NCI-H526 treated with DMSO at 0.1 percent for 48 hours (cell line): ENCODE measurements at regions not wholly inside any gene's neighbourhood (a gene's known extent, or its start where the extent isn't known, plus 50 kb on each side); places are given as distances from the start of the nearest gene placed in this dataset.

ENCODE experiments used
- DNase-seq: peaks from one replicate; lab custom pipeline; 2025; lab: John Stamatoyannopoulos, UW

- DNase-seq = no peak
These were observed 185.6 kb downstream of the RHOU start for GRCh38 chr1:228920831-228921230.

- DNase-seq = no peak
These were observed 186.2 kb downstream of the RHOU start for GRCh38 chr1:228921481-228921880.

GRCh38 chr1:228922722-228923376, 187.6 kb downstream of the RHOU start:
- DNase-seq = no peak

- no peak for DNase-seq
These were observed 188.9 kb downstream of the RHOU start for GRCh38 chr1:228923973-228924686.

- DNase-seq = no peak
These were observed 190.4 kb downstream of the RHOU start for GRCh38 chr1:228925691-228926090.

GRCh38 chr1:228927421-228927820, 192.1 kb downstream of the RHOU start:
- DNase-seq = no peak

- no peak for DNase-seq
These were observed 192.9 kb downstream of the RHOU start for GRCh38 chr1:228927946-228928898.

- peak; percentile 92 for DNase-seq
These were observed 194.3 kb downstream of the RHOU start for GRCh38 chr1:228929476-228930027.

GRCh38 chr1:228930479-228930957, 195.2 kb downstream of the RHOU start:
- peak; percentile 24 for DNase-seq

GRCh38 chr1:228933753-228934152, 198.5 kb downstream of the RHOU start:
- no peak for DNase-seq

- no peak for DNase-seq
These were observed 200.0 kb downstream of the RHOU start for GRCh38 chr1:228935198-228935663.

- no peak for DNase-seq
These were observed 200.8 kb downstream of the RHOU start for GRCh38 chr1:228935855-228936727.

GRCh38 chr1:228936881-228937280, 201.6 kb downstream of the RHOU start:
- DNase-seq = no peak

GRCh38 chr1:228937351-228937750, 202.1 kb downstream of the RHOU start:
- no peak for DNase-seq

GRCh38 chr1:228937851-228938536, 202.7 kb downstream of the RHOU start:
- DNase-seq = no peak

GRCh38 chr1:228938537-228938901, 203.2 kb downstream of the RHOU start:
- DNase-seq = no peak

GRCh38 chr1:228939001-228939691, 203.9 kb downstream of the RHOU start:
- no peak for DNase-seq

GRCh38 chr1:228939881-228940392, 204.7 kb downstream of the RHOU start:
- DNase-seq = no peak

- DNase-seq = no peak
These were observed 205.2 kb downstream of the RHOU start for GRCh38 chr1:228940526-228940925.

GRCh38 chr1:228940926-228941325, 205.6 kb downstream of the RHOU start:
- DNase-seq = no peak
